ENCODE measurements at regions not wholly inside any gene's neighbourhood (a gene's known extent, or its start where the extent isn't known, plus 50 kb on each side); places are given as distances from the start of the nearest gene placed in this dataset.

DNA sequence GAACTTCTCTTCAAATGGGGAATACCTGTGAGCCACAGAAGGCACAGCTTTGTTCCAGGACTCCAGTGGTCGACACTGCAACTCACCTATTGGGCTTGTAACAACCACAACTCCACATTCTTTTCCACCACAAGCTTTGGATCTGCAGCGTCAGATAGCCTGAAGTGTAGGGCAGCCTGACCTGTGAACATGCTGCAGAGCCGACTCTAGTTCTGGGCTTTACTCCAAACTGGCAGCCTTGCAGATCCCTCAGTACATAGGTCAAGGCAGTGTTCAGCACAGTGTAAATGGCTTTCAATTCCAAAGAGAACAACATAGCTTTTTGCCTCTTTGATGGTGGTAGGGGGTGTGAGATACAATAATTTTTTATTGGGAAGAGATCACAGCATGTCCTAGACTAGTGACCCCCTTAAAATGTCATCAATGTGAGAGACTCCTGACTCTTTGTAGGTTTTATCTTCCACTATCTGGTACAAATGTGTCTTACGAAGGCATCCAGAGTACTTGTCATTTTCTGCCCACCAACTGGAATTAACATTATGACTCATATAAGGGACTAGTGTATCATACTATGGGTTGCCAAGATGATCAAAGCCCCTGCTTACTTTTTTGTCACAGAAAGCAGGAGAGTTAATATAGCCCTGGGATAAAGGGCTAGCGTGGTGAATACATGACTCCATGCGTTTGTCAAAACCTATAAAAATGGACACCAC, 149.8 kb downstream of the COPS8 start:
- H3K27me3 Mint-ChIP-seq (ENCODE audit: low read depth in 3 of 3) = peaks cover 1 to 9% (median 3%) of the 10 kb centered on the region in 3 donors
- TF ChIP-seq, protein P1, sequence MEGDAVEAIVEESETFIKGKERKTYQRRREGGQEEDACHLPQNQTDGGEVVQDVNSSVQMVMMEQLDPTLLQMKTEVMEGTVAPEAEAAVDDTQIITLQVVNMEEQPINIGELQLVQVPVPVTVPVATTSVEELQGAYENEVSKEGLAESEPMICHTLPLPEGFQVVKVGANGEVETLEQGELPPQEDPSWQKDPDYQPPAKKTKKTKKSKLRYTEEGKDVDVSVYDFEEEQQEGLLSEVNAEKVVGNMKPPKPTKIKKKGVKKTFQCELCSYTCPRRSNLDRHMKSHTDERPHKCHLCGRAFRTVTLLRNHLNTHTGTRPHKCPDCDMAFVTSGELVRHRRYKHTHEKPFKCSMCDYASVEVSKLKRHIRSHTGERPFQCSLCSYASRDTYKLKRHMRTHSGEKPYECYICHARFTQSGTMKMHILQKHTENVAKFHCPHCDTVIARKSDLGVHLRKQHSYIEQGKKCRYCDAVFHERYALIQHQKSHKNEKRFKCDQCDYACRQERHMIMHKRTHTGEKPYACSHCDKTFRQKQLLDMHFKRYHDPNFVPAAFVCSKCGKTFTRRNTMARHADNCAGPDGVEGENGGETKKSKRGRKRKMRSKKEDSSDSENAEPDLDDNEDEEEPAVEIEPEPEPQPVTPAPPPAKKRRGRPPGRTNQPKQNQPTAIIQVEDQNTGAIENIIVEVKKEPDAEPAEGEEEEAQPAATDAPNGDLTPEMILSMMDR (IDR thresholded peaks at IDR 0.05) = no peak
- no peaks in the 10 kb centered on the region for H3K4me1 Mint-ChIP-seq
- Histone ChIP-seq H3K27ac (ENCODE audit: low read depth in 1 of 2, low read length in 2 of 2) (no peak overlapping the region), H3K9ac (ENCODE audit: insufficient read depth, low read length, poor library complexity, severe bottlenecking) (no peak overlapping the region), H4K20me1 (ENCODE audit: insufficient read depth, low read length) (no peaks in the 10 kb centered on the region), H3K9me3 (replicated peaks in 1 of 2; ENCODE audit: control insufficient read depth in 1 of 2, insufficient read depth in 1 of 2, low read length in 2 of 2) (peaks cover 6 to 13% of the 10 kb centered on the region in 2 donors), H3K36me3 (replicated peaks in 1 of 2; ENCODE audit: control insufficient read depth in 1 of 2, insufficient read depth in 2 of 2, low read length in 2 of 2) (no peaks in the 10 kb centered on the region), H3K27me3 (ENCODE audit: control insufficient read depth in 2 of 2, insufficient read depth in 2 of 2, low read length in 2 of 2) (peaks cover 0 to 3% of the 10 kb centered on the region in 2 donors), H3K4me3 (replicated peaks in 1 of 3; ENCODE audit: low read depth in 2 of 3, low read length in 3 of 3) (no peak overlapping the region), H3K4me2 (replicated peaks; ENCODE audit: extremely low read depth, low read length, poor library complexity, severe bottlenecking) (no peak overlapping the region), H3K79me2 (ENCODE audit: insufficient read depth, low read length) (no peaks in the 10 kb centered on the region), H2AFZ (ENCODE audit: insufficient read depth, low read depth, low read length, poor library complexity, severe bottlenecking) (no peak overlapping the region), H3K4me1 (ENCODE audit: control insufficient read depth in 1 of 2, insufficient read depth in 2 of 2, low read length in 2 of 2) (no peaks in the 10 kb centered on the region)
- no peak overlapping the region for H3K4me3 Mint-ChIP-seq
- WGBS (ENCODE audit: insufficient coverage) = 91% methylated on average over 3 of the region's 6 CpGs
- intact Hi-C loops (cut with micrococcal nuclease) = no loop called here
- DNase-seq = no peak
- peaks cover 7 to 26% (median 18%) of the 10 kb centered on the region in 7 donors for H3K9me3 Mint-ChIP-seq
- H3K36me3 Mint-ChIP-seq = no peaks in the 10 kb centered on the region
- H3K27ac Mint-ChIP-seq = no peak overlapping the region

DNA sequence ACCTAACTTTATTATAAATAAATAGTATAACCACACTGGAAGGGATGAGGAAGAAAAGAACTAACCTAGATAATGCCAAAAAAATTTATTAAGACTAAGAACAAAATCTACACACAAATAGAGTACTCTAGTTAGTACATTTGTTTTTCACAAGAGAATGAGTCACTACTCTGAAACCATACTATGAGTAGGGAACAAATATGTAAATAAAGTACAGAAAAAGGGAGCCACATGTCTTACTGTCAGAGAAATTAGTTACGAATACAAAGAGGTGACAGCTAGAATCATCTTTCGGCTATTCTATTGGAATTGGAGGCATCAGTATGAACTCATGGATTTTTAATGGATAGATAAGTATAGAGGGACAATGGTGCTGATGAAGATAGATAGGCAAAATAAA, 150.5 kb downstream of the COPS8 start:
- H3K27me3 Mint-ChIP-seq (ENCODE audit: low read depth in 3 of 3) = peaks cover 0 to 6% (median 1%) of the 10 kb centered on the region in 3 donors
- H3K4me1 Mint-ChIP-seq = no peaks in the 10 kb centered on the region
- Histone ChIP-seq H3K36me3 (replicated peaks in 1 of 2; ENCODE audit: control insufficient read depth in 1 of 2, insufficient read depth in 2 of 2, low read length in 2 of 2) (no peaks in the 10 kb centered on the region), H3K27ac (ENCODE audit: low read depth in 1 of 2, low read length in 2 of 2) (no peak overlapping the region), H3K9me3 (replicated peaks in 1 of 2; ENCODE audit: control insufficient read depth in 1 of 2, insufficient read depth in 1 of 2, low read length in 2 of 2) (peaks cover 10 to 19% of the 10 kb centered on the region in 2 donors), H3K27me3 (ENCODE audit: control insufficient read depth in 2 of 2, insufficient read depth in 2 of 2, low read length in 2 of 2) (peaks cover 0 to 3% of the 10 kb centered on the region in 2 donors), H3K4me1 (ENCODE audit: control insufficient read depth in 1 of 2, insufficient read depth in 2 of 2, low read length in 2 of 2) (no peaks in the 10 kb centered on the region), H3K79me2 (ENCODE audit: insufficient read depth, low read length) (no peaks in the 10 kb centered on the region), H3K4me3 (replicated peaks in 1 of 3; ENCODE audit: low read depth in 2 of 3, low read length in 3 of 3) (no peak overlapping the region), H2AFZ (ENCODE audit: insufficient read depth, low read depth, low read length, poor library complexity, severe bottlenecking) (no peak overlapping the region), H3K4me2 (replicated peaks; ENCODE audit: extremely low read depth, low read length, poor library complexity, severe bottlenecking) (no peak overlapping the region), H3K9ac (ENCODE audit: insufficient read depth, low read length, poor library complexity, severe bottlenecking) (no peak overlapping the region), H4K20me1 (ENCODE audit: insufficient read depth, low read length) (no peaks in the 10 kb centered on the region)
- 94% methylated on average over 2 of the region's 2 CpGs for WGBS (ENCODE audit: insufficient coverage)
- DNase-seq = no peak
- TF ChIP-seq, protein P1 (IDR thresholded peaks at IDR 0.05) = no peak
- H3K9me3 Mint-ChIP-seq = peaks cover 10 to 32% (median 24%) of the 10 kb centered on the region in 7 donors
- H3K27ac Mint-ChIP-seq = no peak overlapping the region
- intact Hi-C loops (cut with micrococcal nuclease) = no loop called here
- no peak overlapping the region for H3K4me3 Mint-ChIP-seq
- H3K36me3 Mint-ChIP-seq = no peaks in the 10 kb centered on the region
